ENCODE measurements at regions not wholly inside any gene's neighbourhood (a gene's known extent, or its start where the extent isn't known, plus 50 kb on each side); places are given as distances from the start of the nearest gene placed in this dataset.

DNA sequence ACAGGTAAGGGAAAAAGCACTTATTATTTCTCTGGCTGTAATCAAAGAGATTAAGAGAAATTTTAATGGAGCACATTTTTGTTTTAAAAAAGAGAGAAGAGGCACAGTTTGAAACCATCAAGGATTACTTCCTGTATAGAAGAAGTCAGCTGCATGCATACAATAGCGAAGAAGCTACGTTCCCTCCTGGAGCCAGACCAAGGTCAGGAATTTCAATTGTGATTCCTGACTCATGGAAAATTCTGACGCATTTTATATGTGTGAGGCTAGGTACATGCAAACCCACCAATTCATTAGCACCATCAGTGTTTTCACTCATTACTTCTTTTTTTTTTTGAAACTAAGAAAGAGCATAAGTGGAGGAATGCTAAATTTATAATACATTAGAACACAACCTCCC is 232.7 kb upstream of the SGK1 start:
- intact Hi-C loops (cut with micrococcal nuclease): no loop called here
- Histone ChIP-seq H3K9me3 (replicated peaks; ENCODE audit: control insufficient read depth, insufficient read depth, low read depth, low read length) (no peaks in the 10 kb centered on the region), H3K4me3 (no peak overlapping the region), H3K4me1 (replicated peaks in 1 of 2; ENCODE audit: control insufficient read depth in 2 of 2, insufficient read depth in 2 of 2, low read length in 2 of 2) (no peaks in the 10 kb centered on the region), H4K20me1 (replicated peaks; ENCODE audit: control insufficient read depth, insufficient read depth, low read length) (no peaks in the 10 kb centered on the region), H3K27ac (ENCODE audit: extremely low read depth, low read depth, low read length) (no peak overlapping the region), H3K9ac (ENCODE audit: insufficient read depth in 1 of 2, low read depth in 2 of 2, low read length in 2 of 2) (no peak overlapping the region), H3K4me2 (ENCODE audit: insufficient read depth, low read length) (no peak overlapping the region), H3K9me1 (ENCODE audit: control insufficient read depth, insufficient read depth, low read length) (no peaks in the 10 kb centered on the region), H2AFZ (ENCODE audit: low read depth, low read length) (no peak overlapping the region), H3K27me3 (ENCODE audit: control insufficient read depth in 2 of 2, insufficient read depth in 2 of 2, low read length in 2 of 2) (no peaks in the 10 kb centered on the region), H3K79me2 (ENCODE audit: control insufficient read depth, insufficient read depth, low read length) (no peaks in the 10 kb centered on the region), H3K36me3 (ENCODE audit: control insufficient read depth, insufficient read depth, low read length) (no peaks in the 10 kb centered on the region)
- ATAC-seq (no peak), FAIRE-seq (no peak), DNase-seq (ENCODE audit: extremely low read depth in 1 of 4, low spot score in 3 of 4) (no peak)
- TF ChIP-seq SP1 (CRISPR knock-in tag; IDR thresholded peaks at IDR 0.05): no peak
- no peak for TF ChIP-seq ZNF347 (CRISPR knock-in tag; IDR thresholded peaks at IDR 0.05; ENCODE audit: low read depth)
- no peak for TF ChIP-seq FOXJ3 (CRISPR knock-in tag; IDR thresholded peaks at IDR 0.05)
- TF ChIP-seq BHLHE40 (IDR thresholded peaks at IDR 0.05; ENCODE audit: low read length): no peak
- no peak for TF ChIP-seq GTF2F1 (IDR thresholded peaks at IDR 0.05; ENCODE audit: low read depth, low read length)
- TF ChIP-seq ZBTB1 (CRISPR knock-in tag; IDR thresholded peaks at IDR 0.05; ENCODE audit: borderline replicate concordance, low read depth): no peak
- TF ChIP-seq ELF4 (CRISPR knock-in tag; IDR thresholded peaks at IDR 0.05): no peak
- TF ChIP-seq MYNN (IDR thresholded peaks at IDR 0.05): no peak
- TF ChIP-seq MYNN (CRISPR knock-in tag; IDR thresholded peaks at IDR 0.05): no peak
- no peak for TF ChIP-seq POLR2AphosphoS5 (IDR thresholded peaks at IDR 0.05; ENCODE audit: control insufficient read depth, insufficient read depth, low read depth, low read length)
- TF ChIP-seq, protein P1, sequence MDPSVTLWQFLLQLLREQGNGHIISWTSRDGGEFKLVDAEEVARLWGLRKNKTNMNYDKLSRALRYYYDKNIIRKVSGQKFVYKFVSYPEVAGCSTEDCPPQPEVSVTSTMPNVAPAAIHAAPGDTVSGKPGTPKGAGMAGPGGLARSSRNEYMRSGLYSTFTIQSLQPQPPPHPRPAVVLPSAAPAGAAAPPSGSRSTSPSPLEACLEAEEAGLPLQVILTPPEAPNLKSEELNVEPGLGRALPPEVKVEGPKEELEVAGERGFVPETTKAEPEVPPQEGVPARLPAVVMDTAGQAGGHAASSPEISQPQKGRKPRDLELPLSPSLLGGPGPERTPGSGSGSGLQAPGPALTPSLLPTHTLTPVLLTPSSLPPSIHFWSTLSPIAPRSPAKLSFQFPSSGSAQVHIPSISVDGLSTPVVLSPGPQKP (CRISPR knock-in tag; IDR thresholded peaks at IDR 0.05): no peak
- no peak for TF ChIP-seq SETDB1 (IDR thresholded peaks at IDR 0.05; ENCODE audit: low read length)
- TF ChIP-seq ZNF197 (CRISPR knock-in tag; IDR thresholded peaks at IDR 0.05; ENCODE audit: low read depth): no peak
- no peak for TF ChIP-seq HMGN3 (IDR thresholded peaks at IDR 0.05; ENCODE audit: borderline replicate concordance, extremely low read depth, insufficient read length, low read depth, low read length)
- ChIA-PET CTCF (ENCODE audit: low intra/inter-chr PET ratio) (interaction anchor here (0.6 kb wide), 1 partner anchor 947 kb away, joined by 3 read pairs; the partner anchor contains the start of gene AHI1), POLR2A (interaction anchor here (0.6 kb wide), 1 partner anchor 409 kb away, joined by 3 read pairs; no protein-coding TSS in a partner anchor)
- WGBS (ENCODE audit: insufficient coverage, low coverage, missing lambda C conversion rate): 42% methylated on average over 3 of the region's 3 CpGs
- BruUV-seq (replicated peaks): no TSS peak
- in situ Hi-C loops (cut with MboI): no loop called here
